GM18867 (cell line): ENCODE measurements at regions not wholly inside any gene's neighbourhood (a gene's known extent, or its start where the extent isn't known, plus 50 kb on each side); places are given as distances from the start of the nearest gene placed in this dataset.

Experiments used
- ATAC-seq: cut with Tn5 transposase; IDR thresholded peaks from one replicate; pipeline ENCODE4 v1.9.1; 2021; ENCODE audit warnings: mild to moderate bottlenecking, moderate library complexity; ENCODE audit not compliant: unreplicated experiment

DNA sequence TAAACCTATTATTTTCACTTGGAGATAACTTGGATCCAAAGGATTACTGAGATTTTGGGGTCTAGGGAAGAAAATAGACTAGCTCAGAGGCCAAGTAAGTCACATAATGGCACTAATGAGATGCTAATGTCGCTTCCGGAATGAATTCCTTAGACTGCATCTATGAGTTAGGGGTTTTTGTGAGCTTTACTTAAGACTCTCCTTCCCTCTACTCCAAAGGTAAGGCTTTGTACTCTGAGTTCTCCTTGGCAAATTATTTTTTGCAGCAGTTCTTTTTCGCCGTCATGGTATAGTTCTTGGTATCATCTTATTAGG lies 143.9 kb upstream of the KLF14 start:
- no peak for ATAC-seq

DNA sequence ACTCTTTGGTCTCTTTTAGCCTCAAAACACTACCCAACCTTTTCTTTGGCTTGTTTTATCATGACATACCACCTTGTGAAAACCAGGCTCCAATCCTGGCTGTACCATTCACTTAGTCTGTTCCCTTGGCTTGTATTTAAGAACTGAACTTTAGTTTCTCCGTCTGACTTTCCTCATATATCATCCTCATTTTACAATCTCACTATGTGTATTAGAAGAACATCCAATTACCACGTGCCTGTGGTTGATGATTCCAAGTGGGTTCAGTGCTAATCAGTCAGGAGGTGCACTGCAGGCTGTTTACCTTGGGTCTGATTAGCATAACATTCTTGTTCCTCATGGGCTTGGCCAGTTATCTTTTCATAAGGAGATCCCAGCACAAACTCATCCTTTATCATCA lies 144.8 kb upstream of the KLF14 start:
- ATAC-seq: no peak

DNA sequence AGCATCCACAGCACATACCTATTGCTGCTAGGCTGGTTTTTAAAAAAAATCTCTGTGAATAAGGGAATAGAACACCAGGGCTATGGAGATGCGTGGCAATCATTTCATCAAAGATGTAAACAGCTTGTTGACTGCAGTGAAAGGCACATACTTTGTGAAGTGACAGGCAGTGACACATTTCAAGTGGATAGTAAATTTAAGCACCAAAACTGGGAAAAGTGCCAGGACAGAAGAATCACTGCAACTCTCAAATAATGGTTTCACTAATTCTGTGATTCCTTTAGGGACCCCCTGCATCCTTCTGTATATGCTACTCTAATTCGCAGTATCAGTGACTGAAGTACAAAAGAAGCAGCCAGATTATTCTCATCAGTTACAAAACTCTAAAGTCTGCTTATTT lies 145.2 kb upstream of the KLF14 start:
- no peak for ATAC-seq

DNA sequence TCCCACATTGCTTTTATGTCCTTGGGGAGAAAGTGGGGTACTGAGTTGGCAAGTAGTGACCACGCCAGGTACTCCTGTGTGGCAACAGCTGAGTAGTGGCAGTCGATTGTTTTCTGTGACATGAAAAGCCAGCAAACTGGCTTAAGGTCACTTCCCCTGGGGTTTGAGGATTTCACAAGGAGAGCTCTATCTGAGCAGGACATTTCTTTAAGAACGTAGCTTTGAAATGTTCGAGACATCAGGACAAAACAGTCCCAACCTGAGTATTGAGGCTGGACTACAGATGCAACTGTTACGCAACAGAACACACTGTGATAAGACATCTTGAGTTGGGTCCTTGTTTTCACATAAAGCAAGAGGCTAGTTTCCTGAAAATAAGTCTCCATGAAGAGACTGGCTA lies 146.7 kb upstream of the KLF14 start:
- no peak for ATAC-seq

DNA sequence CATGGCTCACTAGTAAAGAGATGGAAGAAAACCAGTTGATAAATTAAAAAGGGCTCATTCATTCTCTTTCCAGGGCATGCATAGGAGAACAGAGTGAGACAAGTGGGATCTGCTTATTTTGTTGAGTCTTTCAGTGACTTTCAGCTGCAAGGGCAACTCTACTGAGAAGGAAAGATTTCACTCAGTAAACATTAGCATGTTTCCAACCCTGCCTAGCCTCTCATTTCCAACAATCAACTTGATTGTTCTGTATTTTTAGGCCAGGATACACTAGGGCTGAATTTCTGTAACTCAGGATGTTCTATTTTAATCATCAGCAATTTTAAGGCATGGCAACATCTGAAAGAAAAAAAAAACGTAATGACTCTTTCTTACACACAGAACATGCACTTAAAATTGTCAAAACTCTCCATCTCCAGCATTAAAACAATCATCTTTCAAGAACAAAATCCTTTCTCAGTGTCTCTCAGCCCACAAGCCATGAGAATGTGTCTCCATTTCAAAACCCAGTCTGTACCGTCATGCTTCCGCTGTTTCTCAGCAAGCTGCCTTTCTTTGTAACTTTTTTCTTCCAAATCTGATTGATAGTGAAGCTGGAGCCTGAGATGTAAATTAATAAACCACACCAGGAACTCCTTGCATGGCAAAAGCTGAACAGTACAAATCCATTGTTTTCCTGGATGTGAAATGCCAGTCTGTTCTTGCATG lies 147.2 kb upstream of the KLF14 start:
- ATAC-seq: no peak

DNA sequence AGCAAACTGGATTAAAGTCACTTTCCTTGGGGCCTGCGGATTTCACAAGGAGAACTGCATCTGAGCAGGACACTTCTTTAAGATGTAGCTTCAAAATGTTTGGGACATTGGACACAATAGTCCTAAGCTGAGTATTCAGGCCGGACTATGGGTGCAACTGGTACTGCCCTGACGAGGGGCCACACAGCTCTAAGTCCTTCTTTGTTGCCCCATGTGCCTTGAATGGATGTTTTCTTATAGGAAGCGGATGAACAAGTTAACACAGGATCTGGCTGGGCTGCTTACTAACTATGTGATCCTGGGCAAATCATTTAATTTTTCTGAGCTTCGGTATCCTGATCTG lies 147.8 kb upstream of the KLF14 start:
- no peak for ATAC-seq

DNA sequence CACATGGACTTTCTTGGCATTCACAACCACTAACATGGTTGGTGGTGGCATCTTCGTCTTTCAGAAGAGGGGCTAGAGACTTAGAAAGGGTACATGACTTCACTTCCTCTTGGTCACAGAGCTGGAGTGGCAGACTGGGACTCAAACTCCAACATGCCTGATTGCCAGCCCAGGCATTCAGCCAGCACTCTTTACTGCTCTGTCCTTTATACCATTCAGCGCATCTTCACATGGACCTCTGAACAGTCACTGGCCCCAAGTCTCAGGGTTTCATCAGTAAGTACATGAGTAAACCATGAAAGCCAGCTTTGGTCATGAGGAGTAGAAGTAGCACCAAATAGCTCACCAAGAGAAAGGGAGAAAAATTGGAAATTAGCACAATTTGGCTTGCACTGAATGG lies 148.4 kb upstream of the KLF14 start:
- no peak for ATAC-seq

DNA sequence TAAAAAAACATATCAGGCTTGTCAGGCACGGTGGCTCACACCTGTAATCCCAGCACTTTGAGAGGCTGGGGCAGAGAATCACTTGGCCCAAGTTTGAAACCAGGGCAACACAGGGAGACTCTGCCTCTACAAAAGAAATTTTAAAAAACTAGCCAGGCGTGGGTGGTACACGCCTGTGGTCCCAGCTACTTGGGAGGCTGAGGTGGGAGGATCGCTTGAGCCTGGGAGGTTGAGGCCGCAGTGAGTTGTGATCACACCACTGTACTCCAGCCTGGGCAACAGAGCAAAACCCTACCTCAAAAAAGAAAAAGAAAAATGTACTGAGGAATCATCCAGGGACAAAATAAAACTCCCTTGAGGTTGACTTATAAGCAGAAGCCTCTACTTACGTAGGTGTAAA lies 149.9 kb upstream of the KLF14 start:
- no peak for ATAC-seq

DNA sequence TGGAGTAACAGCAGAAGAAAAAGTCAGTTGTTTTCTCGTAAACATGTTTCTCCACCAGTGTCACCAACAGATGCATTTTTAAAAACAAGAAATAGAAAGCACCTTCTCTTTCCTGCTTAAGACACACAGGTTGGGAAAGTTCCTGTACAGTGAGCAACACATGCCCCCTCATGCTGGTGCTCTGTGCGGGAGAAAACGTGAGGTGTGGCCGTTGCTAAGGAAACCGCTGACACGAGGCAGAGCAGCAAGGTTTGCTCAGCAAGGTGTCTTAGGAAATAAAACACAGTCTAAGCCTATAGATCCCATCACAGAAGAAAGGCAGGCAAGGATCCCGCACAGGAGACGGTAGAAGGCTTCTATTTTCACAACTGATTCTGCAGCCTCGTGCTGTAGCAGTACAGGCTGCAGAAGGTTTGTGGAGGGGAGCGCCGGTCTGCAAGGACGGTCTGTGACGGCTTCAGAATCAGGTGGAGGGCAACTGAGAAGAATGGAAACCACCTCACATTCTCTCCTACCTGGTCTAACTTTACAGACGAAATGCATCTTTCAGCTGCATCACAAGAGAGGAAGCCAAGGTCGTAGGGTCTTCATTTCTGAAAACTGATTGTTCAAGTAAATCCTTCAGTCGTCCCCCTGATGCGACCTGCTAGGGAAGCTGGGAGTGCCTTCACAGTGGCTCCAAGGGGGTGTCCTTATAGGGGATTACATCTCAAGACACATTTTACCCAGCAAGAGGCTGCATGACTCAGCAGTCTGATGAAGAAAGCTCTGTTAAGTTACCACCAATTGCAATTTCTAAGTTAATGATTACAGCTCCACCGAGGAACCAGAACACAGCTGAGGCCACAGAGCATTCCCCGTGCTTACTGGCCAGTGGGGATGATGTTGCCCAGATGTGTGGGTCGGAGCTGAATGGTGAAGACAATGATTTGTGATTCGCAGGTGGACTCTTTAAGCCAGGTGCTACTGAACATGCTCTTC lies 150.7 kb upstream of the KLF14 start:
- no peak for ATAC-seq

DNA sequence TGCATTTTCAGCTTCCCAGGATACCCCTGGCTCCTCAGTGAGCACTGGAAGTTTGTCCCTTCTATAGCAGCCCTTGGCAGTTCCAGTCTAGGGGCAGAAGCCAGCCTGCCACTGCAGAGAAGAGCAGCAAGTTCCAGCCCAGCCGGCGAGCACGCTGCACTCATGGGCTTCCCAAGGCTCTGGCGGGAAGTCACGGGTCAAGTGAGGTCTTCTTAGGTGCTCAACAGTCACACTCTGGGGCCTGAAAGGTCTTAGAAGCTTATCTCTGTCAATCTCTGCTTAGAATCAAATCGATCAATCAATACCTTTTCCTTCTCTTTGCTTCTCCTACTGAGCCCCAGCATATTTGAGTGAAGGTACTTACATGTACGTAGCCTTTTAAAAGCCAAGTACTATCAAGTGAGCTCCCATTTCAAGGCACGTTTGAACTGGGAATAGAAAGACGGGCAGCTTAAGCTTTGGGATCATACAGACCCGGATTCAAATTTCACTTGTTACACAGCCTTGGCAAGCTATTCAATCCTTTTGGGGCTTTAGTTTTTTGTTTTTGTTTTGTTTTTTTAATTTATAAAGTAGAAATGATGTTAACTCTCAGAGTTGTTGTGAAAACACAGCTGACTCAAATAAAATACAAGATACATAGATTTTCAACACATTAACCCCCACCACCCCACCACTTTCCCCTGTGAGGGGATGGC lies 152.6 kb upstream of the KLF14 start:
- no peak for ATAC-seq

DNA sequence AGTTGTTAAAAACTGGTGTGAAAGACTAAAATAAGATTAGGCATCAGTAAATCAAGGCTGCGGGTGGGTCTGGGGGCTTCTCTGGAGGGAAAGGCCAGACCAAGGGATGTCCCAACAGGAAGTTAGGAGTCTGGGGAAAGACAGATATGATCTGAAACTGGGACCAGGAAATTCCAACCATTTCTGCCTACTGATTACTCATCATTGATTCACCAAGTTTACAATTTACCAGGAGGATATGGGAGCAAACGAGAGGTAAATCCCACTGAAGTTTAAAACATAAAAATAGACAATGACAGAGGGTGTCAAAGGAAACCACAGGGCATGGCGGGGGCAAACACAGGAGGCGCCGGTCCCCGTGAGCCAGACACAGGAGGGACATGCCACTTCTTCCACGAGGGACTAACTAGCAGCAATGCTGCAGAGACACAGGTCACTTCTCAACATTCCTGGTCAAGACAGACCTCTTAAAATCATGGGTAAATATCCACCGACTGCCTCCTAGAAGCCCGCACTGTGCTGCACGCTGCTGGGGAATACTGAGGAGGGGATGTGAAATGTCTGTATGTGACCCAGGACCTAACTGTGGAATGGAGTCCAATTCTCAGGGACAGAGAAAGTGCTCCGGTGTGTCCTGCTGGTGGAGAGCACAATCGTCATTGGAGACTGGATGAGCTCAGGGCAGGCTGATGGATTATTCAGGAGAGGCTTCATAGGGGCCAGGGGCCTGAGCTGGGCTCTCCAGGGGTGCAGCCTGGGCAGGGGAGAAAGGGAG lies 153.4 kb upstream of the KLF14 start:
- no peak for ATAC-seq

DNA sequence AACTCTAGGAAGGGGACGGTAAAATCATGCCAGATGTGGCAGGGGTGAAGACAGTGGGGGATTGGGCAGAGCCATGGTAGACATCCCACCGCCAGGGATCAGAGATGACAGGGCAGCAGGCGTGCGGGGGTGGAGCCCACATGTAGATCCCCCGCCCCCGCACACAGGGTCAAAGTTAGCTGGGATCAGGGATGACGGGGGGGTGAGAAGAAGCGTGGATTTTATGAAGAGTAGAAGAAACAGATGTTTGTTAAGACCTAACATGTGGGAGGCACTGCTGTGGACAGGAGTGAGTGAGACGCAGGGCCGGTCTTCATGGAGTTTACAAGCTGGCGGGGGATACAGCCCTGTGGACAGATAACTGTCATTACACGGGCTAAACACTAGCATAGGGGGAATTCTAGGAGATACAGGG lies 154.0 kb upstream of the KLF14 start:
- ATAC-seq: no peak

DNA sequence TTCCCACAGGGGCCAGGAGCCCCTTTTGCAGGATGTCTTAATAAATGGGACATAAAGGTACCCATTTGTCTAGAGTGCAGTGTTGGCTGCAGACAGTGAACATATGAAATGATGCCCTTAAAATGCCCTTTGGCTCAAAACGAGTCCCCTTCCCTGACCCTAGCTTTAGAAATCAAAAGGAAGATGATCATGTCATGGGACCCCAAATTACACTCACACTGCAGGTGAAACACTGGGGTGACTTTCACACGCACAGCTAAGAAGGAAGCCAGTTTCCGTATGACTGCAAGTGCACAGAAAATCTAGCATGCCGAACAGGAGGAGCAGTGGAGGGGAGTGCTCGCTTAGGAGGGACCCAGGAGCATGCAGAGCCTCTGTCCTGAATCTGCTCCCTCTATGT lies 154.5 kb upstream of the KLF14 start:
- no peak for ATAC-seq

DNA sequence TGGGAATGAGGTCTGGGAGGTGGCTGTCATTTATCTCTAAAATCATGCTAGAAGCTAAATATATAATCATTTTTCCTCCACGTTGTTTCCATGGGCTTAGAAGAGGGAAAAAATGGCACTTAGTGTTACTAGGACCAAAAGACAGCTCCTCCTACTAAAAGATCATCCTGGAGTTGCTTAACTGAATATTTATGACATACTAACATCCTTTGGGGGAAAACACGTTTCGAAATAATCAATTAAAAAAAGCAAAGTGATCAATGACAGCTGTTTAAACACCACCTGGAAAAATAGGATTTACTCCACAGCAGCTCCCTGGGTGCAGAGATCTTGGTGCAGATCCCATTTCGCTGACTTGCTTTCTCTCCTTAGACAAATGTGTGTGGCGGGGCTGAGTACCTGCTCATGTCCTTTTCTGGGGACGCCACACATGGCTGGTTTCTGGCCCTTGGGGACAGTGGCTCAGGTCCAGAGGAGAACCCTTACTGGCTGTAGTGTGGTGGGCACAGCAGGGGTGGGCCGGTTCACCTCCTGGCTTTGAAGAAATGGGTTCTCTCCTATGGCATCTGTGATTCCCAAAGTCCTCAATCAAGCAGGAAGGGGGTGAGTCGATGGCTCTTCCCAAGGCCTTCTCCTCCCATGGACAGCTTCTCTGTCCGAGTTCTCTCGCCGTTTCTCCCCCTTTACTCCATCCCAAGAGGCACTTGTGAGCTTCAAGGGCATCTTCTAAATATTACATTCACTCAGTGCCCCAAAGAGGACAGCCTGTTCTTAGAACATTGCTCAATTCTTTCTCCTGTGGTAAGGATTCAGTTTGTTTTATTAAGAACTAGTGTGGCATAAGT lies 156.4 kb upstream of the KLF14 start:
- ATAC-seq: no peak

DNA sequence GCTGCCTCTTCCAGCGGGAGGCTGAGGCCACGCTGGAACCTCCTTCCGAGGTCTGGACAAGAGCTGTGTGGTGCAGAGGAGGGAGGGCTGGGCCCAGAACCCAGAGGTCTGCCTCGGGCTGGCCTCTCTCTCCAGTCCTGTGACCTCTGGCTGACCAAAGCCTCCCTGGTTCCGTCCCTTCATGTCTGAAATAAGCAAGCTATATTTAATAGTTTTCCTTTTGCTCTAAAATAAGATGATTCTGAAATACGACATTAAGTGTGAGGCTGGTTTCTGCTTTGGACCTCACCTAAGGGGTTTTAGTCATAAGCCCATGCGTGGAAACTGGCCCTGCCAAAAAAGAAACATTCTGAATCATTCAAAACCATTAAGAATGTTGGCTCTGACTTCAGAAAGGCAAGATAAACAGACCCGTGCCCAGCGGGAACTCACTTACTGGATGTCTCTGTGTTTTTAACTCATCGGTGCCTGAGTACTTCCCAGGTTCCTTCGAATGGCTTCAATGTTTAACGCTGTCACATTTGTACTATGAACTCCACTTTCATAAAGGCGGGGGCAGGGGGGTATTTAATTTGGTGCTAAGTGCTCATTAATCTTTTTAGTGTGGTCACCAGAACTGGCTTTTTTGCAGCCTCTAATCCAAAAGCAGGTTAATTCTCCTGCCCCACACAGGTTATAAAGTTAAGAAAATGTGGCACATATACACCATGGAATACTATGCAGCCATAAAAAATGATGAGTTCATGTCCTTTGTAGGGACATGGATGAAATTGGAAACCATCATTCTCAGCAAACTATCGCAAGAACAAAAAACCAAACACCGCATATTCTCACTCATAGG lies 157.5 kb upstream of the KLF14 start:
- ATAC-seq: no peak

DNA sequence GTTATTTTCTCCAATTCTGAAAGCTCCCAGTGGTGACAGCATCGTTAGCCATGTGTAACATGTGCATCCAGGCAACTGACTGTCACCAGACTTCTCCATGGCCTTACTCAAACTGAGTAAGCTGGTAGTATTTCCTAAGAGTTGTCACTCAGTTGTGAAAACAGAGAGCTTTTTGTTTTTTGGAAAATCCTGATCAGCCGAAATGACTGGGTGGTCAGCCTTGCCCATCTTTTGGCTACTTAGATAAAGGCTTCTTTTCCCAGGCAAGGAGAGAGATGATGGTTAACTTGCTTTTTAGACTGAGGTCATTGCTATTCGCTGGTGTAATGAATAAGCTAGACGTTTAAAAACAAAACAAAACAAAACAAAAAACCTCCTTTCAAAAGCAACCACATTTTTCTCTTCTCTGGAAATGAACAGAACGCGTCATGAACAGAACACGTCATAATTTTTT lies 159.5 kb upstream of the KLF14 start:
- ATAC-seq: no peak

DNA sequence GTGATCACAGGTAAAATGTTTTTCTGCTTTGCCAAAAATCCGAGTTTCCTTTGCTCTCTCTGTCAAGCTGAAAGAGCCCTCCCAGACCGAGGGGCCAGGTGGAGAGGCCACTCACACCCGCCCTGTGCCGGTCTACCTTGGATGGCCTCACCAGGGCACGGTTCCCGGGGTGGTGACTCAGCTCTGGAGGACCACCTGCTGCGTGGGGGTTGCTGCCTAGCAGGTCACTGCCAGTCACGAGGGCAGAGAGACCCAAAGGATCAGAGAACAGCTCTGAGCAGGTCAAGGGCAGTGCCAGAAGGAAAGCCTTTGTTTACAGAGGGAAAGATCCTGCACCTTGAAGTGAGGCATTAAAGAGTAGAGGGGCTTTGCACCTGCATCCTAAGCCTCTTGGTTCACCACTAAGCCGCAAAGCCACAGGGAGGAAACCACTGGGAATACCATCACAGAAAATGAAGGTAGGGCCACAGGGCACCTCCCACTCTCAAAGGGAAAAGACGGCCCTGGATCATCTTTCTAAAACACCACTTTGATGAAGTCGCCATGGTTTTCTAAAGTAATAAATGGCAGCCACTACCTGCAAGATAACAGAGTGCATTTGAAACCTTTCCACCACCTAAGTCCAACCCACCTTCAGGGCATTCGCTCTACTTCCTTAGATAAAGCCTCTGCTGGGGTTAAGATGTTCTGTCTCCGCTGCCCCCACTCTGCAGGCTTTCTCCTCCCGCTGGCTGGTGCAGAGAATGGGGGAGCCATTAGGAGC lies 160.3 kb upstream of the KLF14 start:
- ATAC-seq: no peak

DNA sequence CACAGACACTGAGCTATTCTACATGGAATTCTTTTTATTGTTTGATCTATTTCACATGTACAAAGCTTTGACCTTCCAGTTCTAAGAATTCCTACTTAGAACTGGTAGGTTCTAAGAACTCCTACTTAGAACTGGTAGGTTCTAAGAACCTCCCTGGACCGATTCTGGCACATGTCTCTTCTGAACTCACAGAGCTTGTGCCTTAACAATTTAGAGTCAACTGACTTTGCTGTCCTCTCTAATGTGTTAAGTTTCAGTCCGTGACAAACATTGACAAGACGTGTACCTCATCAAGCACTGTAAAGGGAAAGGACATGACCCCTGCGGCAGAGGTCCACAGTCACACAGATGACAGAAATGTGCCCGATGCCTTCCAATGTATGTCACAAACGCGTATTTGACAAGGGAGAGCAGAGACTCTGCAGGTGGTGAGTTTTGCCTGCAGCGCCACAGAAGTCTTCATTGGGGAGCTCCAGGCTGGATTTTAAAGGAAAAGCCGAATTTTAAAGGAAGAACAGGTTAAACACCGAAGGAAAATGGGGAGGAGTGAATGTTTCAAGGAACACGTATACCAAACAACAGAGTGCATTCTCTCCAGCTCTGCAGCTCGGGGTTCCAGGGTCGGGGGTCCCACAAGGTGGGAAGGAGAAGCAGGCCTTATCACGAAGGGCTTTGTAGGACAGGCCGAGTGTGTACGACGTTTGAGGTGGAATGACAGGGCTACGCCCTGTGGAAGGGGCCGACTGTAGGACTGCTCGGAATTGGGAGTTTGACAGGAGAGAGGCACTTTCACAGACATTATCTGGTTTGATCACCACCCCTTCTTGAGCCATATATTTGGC lies 161.1 kb upstream of the KLF14 start:
- no peak for ATAC-seq
